H1 (cell line): ENCODE measurements at regions not wholly inside any gene's neighbourhood (a gene's known extent, or its start where the extent isn't known, plus 50 kb on each side); places are given as distances from the start of the nearest gene placed in this dataset.

ENCODE experiments used
- CREB1 ChIP-seq: IDR thresholded peaks from 2 replicates; pipeline ENCODE4 v1.6.1; 2012; ENCODE audit warnings: inconsistent platforms
- CTCF ChIP-seq, 3 experiments: IDR thresholded peaks; 1 replicate in 2 of 3; 2 replicates in 1 of 3; pipeline versions ENCODE4 v1.5.1 to v1.6.1; 2011; ENCODE audit warnings: low read length in 3 of 3, mild to moderate bottlenecking in 3 of 3, inconsistent platforms in 2 of 3, low read depth in 1 of 3, moderate library complexity in 1 of 3; ENCODE audit not compliant: insufficient read depth in 1 of 3; ENCODE audit errors: control extremely low read depth in 1 of 3
- POLR2A ChIP-seq, 2 experiments: IDR thresholded peaks; 1 replicate in 1 of 2; 2 replicates in 1 of 2; pipeline ENCODE4 v1.6.1; 2011; ENCODE audit warnings: low read depth in 2 of 2, low read length in 2 of 2, mild to moderate bottlenecking in 2 of 2; ENCODE audit errors: control extremely low read depth in 1 of 2
- RAD21 ChIP-seq, 2 experiments: IDR thresholded peaks in 1 of 2; conservative IDR thresholded peaks in 1 of 2; 2 replicates each; pipeline ENCODE4 v1.6.1; 2011; ENCODE audit warnings: low read depth in 2 of 2, low read length in 2 of 2, improper control_type of control experiment in 1 of 2, inconsistent platforms in 1 of 2, mild to moderate bottlenecking in 1 of 2, moderate library complexity in 1 of 2
- TAF1 ChIP-seq: IDR thresholded peaks from 2 replicates; pipeline ENCODE4 v1.6.1; 2011; ENCODE audit warnings: mild to moderate bottlenecking, low read depth, low read length

- no peak for TF ChIP-seq POLR2A (IDR thresholded peaks at IDR 0.05; ENCODE audit: control extremely low read depth in 1 of 2, low read depth in 2 of 2, low read length in 2 of 2)
- TF ChIP-seq CTCF (IDR thresholded peaks at IDR 0.05; ENCODE audit: control extremely low read depth in 1 of 3, insufficient read depth in 1 of 3, low read depth in 1 of 3, low read length in 3 of 3): no peak
- no peak for TF ChIP-seq CREB1
- TF ChIP-seq TAF1: no peak
- TF ChIP-seq RAD21 (IDR thresholded peaks at IDR 0.05 in 1 of 2, conservative IDR thresholded peaks at IDR 0.05 in 1 of 2; ENCODE audit: low read depth in 2 of 2, low read length in 2 of 2): no peak
Measured at GRCh38 chr18:65380986-65381385, 369.8 kb upstream of the CDH7 start.
